ENCODE measurements at regions not wholly inside any gene's neighbourhood (a gene's known extent, or its start where the extent isn't known, plus 50 kb on each side); places are given as distances from the start of the nearest gene placed in this dataset.

DNA sequence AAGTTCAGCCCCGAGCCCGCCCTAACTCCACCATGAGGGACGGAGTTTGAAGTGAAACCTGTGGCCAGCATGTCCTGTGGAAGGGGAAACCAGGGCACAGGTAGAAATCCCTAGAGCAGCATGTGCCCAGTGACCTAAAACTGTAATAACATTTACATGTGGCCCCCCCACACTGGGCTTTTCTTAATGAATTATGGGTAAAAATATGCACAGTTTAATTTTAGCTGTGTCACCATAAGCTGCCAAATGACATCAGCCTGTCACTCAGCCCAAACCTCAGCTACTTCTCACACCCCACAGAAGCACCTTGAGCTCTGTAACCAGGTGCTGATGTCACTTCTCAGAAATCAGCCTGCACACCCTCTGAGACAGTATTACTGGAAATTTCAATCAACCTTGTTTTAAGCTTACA, 50.0 kb upstream of the SLC19A1 start:
- Histone ChIP-seq H3K4me3 (ENCODE audit: low read length) (no peak overlapping the region), H3K4me1 (ENCODE audit: control insufficient read depth, insufficient read depth, low read length) (no peaks in the 10 kb centered on the region), H3K36me3 (ENCODE audit: control insufficient read depth, insufficient read depth, low read length) (no peaks in the 10 kb centered on the region), H3K27me3 (ENCODE audit: control insufficient read depth, insufficient read depth, low read length) (peaks cover 34% of the 10 kb centered on the region), H3K9me3 (ENCODE audit: control insufficient read depth, low read depth, low read length) (peaks cover 8% of the 10 kb centered on the region), H3K27ac (ENCODE audit: low read length) (no peak overlapping the region)
- WGBS (ENCODE audit: insufficient coverage, low lambda C conversion rate) = no CpG with 5 or more reads among the region's 3 CpGs
- DNase-seq = peak in 1 of 2 donors; percentile 30

GRCh38 chr21:45592626-45593134, 50.4 kb upstream of the SLC19A1 start:
- H3K27me3 ChIP-seq (ENCODE audit: control insufficient read depth, insufficient read depth, low read length) = peaks cover 34% of the 10 kb centered on the region
- no peaks in the 10 kb centered on the region for H3K4me1 ChIP-seq (ENCODE audit: control insufficient read depth, insufficient read depth, low read length)
- H3K36me3 ChIP-seq (ENCODE audit: control insufficient read depth, insufficient read depth, low read length) = no peaks in the 10 kb centered on the region
- no peak overlapping the region for H3K4me3 ChIP-seq (ENCODE audit: low read length)
- no CpG with 5 or more reads among the region's 14 CpGs for WGBS (ENCODE audit: insufficient coverage, low lambda C conversion rate)
- DNase-seq = no peak
- peaks cover 8% of the 10 kb centered on the region for H3K9me3 ChIP-seq (ENCODE audit: control insufficient read depth, low read depth, low read length)
- H3K27ac ChIP-seq (ENCODE audit: low read length) = no peak overlapping the region

DNA sequence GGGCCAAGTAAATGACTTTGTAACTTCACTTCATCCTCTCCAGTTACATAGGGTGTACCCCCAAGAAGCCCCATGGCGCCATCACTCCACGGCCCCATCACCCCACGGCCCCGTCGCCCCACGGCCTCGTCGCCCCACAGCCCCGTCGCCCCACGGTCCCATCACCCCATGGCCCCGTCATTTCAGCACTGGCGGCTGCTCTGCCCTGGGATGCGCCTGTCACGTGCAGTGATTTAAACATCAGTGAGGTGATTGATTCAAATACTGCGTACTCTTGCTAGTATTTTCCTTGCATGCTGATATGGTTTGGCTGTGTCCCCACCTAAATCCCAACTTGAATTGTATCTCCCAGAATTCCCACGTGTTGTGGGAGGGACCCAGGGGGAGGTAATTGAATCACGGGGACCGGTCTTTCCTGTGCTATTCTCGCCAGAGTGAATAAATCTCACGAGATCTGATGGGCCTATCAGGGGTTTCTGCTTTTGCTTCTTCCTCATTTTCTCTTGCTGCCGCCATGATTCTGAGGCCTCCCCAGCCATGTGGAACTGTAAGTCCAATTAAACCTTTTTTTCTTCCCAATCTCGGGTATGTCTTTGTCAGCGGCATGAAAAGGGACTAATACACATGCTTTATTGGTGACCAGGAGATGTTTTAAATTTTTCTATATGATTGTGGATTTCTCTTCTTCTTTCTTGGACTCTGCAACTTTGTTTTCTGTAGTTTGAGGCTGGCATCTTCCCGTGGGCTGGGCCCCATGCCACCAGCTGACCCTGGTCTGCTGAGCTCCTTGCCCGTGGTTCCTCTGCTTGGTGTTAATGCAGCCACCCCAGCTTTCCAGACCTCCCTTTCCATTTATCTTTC, 50.1 kb upstream of the PCBP3 start:
- Histone ChIP-seq H3K4me1 (ENCODE audit: control insufficient read depth, insufficient read depth, low read length) (no peaks in the 10 kb centered on the region), H3K4me3 (ENCODE audit: low read length) (no peak overlapping the region), H3K27me3 (ENCODE audit: control insufficient read depth, insufficient read depth, low read length) (peaks cover 30% of the 10 kb centered on the region), H3K27ac (ENCODE audit: low read length) (no peak overlapping the region), H3K36me3 (ENCODE audit: control insufficient read depth, insufficient read depth, low read length) (no peaks in the 10 kb centered on the region), H3K9me3 (ENCODE audit: control insufficient read depth, low read depth, low read length) (peaks cover 8% of the 10 kb centered on the region)
- DNase-seq = no peak
- 84% methylated on average over 3 of the region's 26 CpGs for WGBS (ENCODE audit: insufficient coverage, low lambda C conversion rate)
